Heart left ventricle (tissue), 16 donors: ENCODE measurements at regions not wholly inside any gene's neighbourhood (a gene's known extent, or its start where the extent isn't known, plus 50 kb on each side); places are given as distances from the start of the nearest gene placed in this dataset.
"Not testable (repeated sequence)": the region's sequence is repeated elsewhere in the genome, so short reads cannot be mapped to it uniquely, and the experiment has no call there.

ENCODE experiments used
- ATAC-seq, 4 donors: fragments of 200-7000 bp; cut with Tn5 transposase; one replicate each; pipeline ENCODE4 v1.9.1; 2020 to 2022; ENCODE audit warnings: moderate library complexity in 4 of 4, mild to moderate bottlenecking in 3 of 4, moderate number of reproducible peaks in 1 of 4
- DNase-seq, 5 donors: peaks; one replicate each; pipeline ENCODE4 v3.0.0-alpha.2; 2020
- H3K27ac ChIP-seq, 12 donors: fragments of 200-600 bp; sonication (generic) in 4 of 12; one replicate each; pipeline versions ENCODE4 v1.5.0 to v1.8.0; 2016 to 2022; ENCODE audit warnings: mild to moderate bottlenecking in 2 of 12
- H3K27me3 ChIP-seq, 9 donors: fragments of 200-600 bp; sonication (generic) in 2 of 9; one replicate each; pipeline versions ENCODE4 v1.5.1 to v1.8.0; 2016 to 2022; ENCODE audit warnings: mild to moderate bottlenecking in 3 of 9
- H3K36me3 ChIP-seq, 9 donors: fragments of 200-600 bp; sonication (generic) in 2 of 9; one replicate each; pipeline versions ENCODE4 v1.5.0 to v1.8.0; 2018 to 2022; ENCODE audit warnings: mild to moderate bottlenecking in 2 of 9
- H3K4me1 ChIP-seq, 12 donors: fragments of 200-600 bp; sonication (generic) in 4 of 12; one replicate each; pipeline versions ENCODE4 v1.5.0 to v1.8.0; 2016 to 2022; ENCODE audit warnings: mild to moderate bottlenecking in 3 of 12
- H3K4me3 ChIP-seq, 12 donors: fragments of 200-600 bp; sonication (generic) in 4 of 12; one replicate each; pipeline versions ENCODE4 v1.5.0 to v1.8.0; 2017 to 2022; ENCODE audit warnings: mild to moderate bottlenecking in 9 of 12, moderate library complexity in 4 of 12
- H3K9me3 ChIP-seq, 12 donors: fragments of 200-600 bp; sonication (generic) in 4 of 12; one replicate each; pipeline versions ENCODE4 v1.5.0 to v1.8.0; 2016 to 2022; ENCODE audit warnings: mild to moderate bottlenecking in 1 of 12
- POLR2A ChIP-seq, 2 donors: fragments of 450-650 bp; IDR thresholded peaks; one replicate each; pipeline ENCODE4 v1.6.1; 2017; ENCODE audit warnings: antibody characterized with exemption in 2 of 2, mild to moderate bottlenecking in 2 of 2, moderate library complexity in 2 of 2
- WGBS, 4 donors: extraction: QIAGEN DNeasy Blood & Tissue Kit in 2 of 4; methylation state at CpG; one replicate each; pipeline versions ENCODE4 v1.1.5 to v1.1.7; 2013 to 2018; 5-methylcytosine and 5-hydroxymethylcytosine counted together
- intact Hi-C, 10 donors: fragments of 100-400 bp; cut with DNase I; formaldehyde crosslinking; loops; one replicate each; pipeline versions ENCODE4 v1.11.1 to v1.14.2; 2022
- TF ChIP-seq, protein P1 (sequence below), 12 donors: fragments of 200-600 bp; sonication (generic) in 4 of 12; IDR thresholded peaks; one replicate each; pipeline versions ENCODE4 v1.5.0 to v1.8.0; 2018 to 2022; ENCODE audit warnings: antibody characterized with exemption in 12 of 12, mild to moderate bottlenecking in 5 of 12
- donor health status: ischemic (EF 13 %, LVEDD 7.1; RV severe dilation, severe dysfunction).
- donor health status: healthy with polysubstance abuse.
- donor health status: DM: no; HTN: yes; CAD: no.
- donor health status: DM: no; HTN: no; CAD: no.
- donor health status: ischemic (EF 25% LVEDD 6.9; RV normal size, moderate dysfunction).
- donor health status: ischemic (EF 25% LVEDD 5.7; RV mildly dilated, moderate dysfunction).
- donor health status: healthy.
- donor health status: DM: yes; HTN: yes; CAD: no.
- donor health status: ischemic (EF 35%, LVEDD 5.7; RV mildly dilated, moderate dysfunction).
- donor health status: nonischemic (EF 11% LVEDD 7.7; RV severe dilation, severe dysfunction).
- donor health status: DM: yes; HTN: yes; CAD: no.
- donor health status: PGD.
- donor health status: ischemic (EF 29% LVEDD 5.4; RV normal size, mild dysfunction).
- donor health status: nonischemic (EF 23%, LVEDD 6.1; RV moderate dilation, normal function).

DNA sequence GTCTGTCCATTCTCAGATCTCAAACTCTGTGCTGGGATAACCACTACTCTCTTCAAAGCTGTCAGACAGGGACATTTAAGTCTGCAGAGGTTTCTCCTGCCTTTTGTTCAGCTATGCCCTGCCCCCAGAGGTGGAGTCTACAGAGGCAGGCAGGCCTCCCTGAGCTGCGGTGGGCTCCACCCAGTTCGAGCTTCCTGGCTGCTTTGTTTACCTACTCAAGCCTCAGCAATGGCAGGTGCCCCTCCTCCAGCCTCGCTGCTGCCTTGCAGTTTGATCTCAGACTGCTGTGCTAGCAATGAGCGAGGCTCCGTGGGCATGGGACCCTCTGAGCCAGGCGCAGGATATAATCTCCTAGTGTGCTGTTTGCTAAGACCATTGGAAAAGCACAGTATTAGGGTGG, 53.1 kb upstream of the HUNK start:
- intact Hi-C loops, ATAC-seq: not testable (repeated sequence)
- WGBS, 4 donors = 83 to 86% (median 85%) methylated on average over 6 of the region's 6 CpGs

DNA sequence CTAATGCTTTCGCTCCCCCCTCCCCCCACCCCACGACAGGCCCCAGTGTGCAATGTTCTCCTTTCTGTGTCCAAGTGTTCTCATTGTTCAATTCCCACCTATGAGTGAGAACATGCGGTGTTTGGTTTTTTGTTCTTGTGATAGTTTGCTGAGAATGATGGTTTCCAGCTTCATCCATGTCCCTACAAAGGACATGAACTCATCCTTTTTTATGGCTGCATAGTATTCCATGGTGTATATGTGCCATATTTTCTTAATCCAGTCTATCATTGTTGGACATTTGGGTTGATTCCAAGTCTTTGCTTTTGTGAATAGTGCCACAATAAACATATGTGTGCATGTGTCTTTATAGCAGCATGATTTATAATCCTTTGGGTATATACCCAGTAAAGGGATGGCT, 58.5 kb upstream of the HUNK start:
- H3K27me3 ChIP-seq, intact Hi-C loops, H3K27ac ChIP-seq, H3K9me3 ChIP-seq, DNase-seq, H3K36me3 ChIP-seq, H3K4me1 ChIP-seq, H3K4me3 ChIP-seq, ATAC-seq: not testable (repeated sequence)
- 92 to 94% (median 93%) methylated on average over 3 of the region's 3 CpGs for WGBS, 4 donors

More for the DNA sequence above, 53.1 kb upstream of the HUNK start:
- H3K27ac ChIP-seq, H3K4me1 ChIP-seq, H3K9me3 ChIP-seq, DNase-seq, H3K4me3 ChIP-seq, H3K27me3 ChIP-seq, H3K36me3 ChIP-seq: not testable (repeated sequence)

GRCh38 chr21:31813862-31814261, 59.0 kb upstream of the HUNK start:
- H3K27ac ChIP-seq = no peak overlapping the region
- H3K4me1 ChIP-seq = no peaks in the 10 kb centered on the region
- TF ChIP-seq, protein P1, sequence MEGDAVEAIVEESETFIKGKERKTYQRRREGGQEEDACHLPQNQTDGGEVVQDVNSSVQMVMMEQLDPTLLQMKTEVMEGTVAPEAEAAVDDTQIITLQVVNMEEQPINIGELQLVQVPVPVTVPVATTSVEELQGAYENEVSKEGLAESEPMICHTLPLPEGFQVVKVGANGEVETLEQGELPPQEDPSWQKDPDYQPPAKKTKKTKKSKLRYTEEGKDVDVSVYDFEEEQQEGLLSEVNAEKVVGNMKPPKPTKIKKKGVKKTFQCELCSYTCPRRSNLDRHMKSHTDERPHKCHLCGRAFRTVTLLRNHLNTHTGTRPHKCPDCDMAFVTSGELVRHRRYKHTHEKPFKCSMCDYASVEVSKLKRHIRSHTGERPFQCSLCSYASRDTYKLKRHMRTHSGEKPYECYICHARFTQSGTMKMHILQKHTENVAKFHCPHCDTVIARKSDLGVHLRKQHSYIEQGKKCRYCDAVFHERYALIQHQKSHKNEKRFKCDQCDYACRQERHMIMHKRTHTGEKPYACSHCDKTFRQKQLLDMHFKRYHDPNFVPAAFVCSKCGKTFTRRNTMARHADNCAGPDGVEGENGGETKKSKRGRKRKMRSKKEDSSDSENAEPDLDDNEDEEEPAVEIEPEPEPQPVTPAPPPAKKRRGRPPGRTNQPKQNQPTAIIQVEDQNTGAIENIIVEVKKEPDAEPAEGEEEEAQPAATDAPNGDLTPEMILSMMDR (IDR thresholded peaks at IDR 0.05) = no peak
- no peak for TF ChIP-seq POLR2A (IDR thresholded peaks at IDR 0.05)
- H3K4me3 ChIP-seq = no peak overlapping the region
- no peaks in the 10 kb centered on the region for H3K27me3 ChIP-seq
- intact Hi-C loops = no loop called here
- peaks cover 0 to 8% (median 0%) of the 10 kb centered on the region in 12 donors for H3K9me3 ChIP-seq
- WGBS, 4 donors = 91 to 96% (median 93%) methylated on average over 1 of the region's 1 CpG
- no peaks in the 10 kb centered on the region for H3K36me3 ChIP-seq
- no peak for ATAC-seq
- DNase-seq = no peak

- H3K4me3 ChIP-seq = no peak overlapping the region
- H3K36me3 ChIP-seq = no peaks in the 10 kb centered on the region
- peaks cover 0 to 22% (median 3%) of the 10 kb centered on the region in 9 donors for H3K27me3 ChIP-seq
- no peaks in the 10 kb centered on the region for H3K9me3 ChIP-seq
- H3K27ac ChIP-seq = no peak overlapping the region
- no peak for DNase-seq
- 50 to 61% (median 58%) methylated on average over 5 of the region's 5 CpGs for WGBS, 4 donors
- intact Hi-C loops = no loop called here
- no peak for TF ChIP-seq POLR2A (IDR thresholded peaks at IDR 0.05)
- TF ChIP-seq, protein P1 (IDR thresholded peaks at IDR 0.05) = no peak
- no peaks in the 10 kb centered on the region for H3K4me1 ChIP-seq
- ATAC-seq = no peak
Measured at GRCh38 chr21:31804008-31804394, 68.8 kb upstream of the HUNK start.

DNA sequence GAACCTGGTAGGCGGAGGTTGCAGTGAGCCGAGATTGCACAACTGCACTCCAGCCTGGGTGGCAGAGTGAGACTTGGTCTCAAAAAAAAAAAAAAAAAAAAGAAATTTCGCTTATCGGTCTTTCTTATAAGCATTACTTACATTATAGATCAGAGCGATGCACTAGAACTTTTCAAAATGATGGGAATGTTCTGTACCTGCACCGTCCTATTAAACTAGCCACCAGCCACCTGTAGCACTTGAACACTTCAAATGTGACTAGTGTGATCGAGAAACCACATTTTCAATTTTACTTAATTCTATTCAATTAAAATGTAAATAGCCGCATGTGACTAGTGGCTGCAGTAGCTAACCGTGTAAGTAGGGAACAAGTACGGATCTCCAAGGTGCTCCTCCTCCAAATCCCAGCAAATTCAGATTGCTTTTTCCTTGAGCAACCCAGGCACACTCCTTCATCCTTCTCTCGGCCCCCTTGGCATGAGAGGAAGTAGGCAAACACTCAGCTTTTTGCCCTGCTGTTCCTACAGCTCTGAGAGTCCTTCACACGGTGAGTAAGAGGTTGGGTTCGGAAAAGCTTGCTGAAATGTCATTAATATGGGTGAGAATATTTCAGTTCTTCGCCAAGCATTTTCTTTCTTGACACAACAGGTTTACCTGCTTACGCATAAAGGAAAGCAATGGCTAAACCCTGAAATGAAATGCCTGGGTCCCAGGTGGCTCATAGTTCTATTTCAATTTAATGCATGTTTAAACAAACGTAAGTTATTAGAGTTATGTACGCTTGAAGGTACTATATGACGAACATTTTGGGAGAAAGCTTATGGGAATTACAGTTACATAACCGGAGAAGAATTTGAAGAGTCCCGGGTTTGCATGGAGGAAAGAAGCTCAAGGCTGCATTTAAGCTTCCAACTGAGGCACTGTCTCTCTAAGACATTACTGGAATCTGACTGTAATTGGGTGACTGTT, 69.5 kb upstream of the HUNK start:
- Histone ChIP-seq H3K9me3 (no peaks in the 10 kb centered on the region), H3K36me3 (no peaks in the 10 kb centered on the region), H3K4me1 (no peaks in the 10 kb centered on the region), H3K27me3 (peaks cover 0 to 22% (median 3%) of the 10 kb centered on the region in 9 donors), H3K27ac (no peak overlapping the region), H3K4me3 (no peak overlapping the region)
- TF ChIP-seq, protein P1 (IDR thresholded peaks at IDR 0.05) = no peak
- no peak for TF ChIP-seq POLR2A (IDR thresholded peaks at IDR 0.05)
- intact Hi-C loops = no loop called here
- no peak for DNase-seq
- no peak for ATAC-seq
- WGBS, 4 donors = 81 to 90% (median 87%) methylated on average over 20 of the region's 20 CpGs
